OCI-LY7 (cell line): ENCODE measurements at regions not wholly inside any gene's neighbourhood (a gene's known extent, or its start where the extent isn't known, plus 50 kb on each side); places are given as distances from the start of the nearest gene placed in this dataset.

Source experiments
- EZH2phosphoT487 ChIP-seq: fragments of 200-600 bp; sonication (generic); IDR thresholded peaks from 2 replicates; pipeline ENCODE4 v1.6.1; 2018; ENCODE audit warnings: low read depth, borderline replicate concordance, mild to moderate bottlenecking, mixed run types, antibody characterized with exemption, low read length, moderate library complexity, mixed read lengths
- TF ChIP-seq, protein P1 (sequence below): fragments of 200-600 bp; sonication (generic); conservative IDR thresholded peaks from 2 replicates; pipeline ENCODE4 v1.5.1; 2014; ENCODE audit warnings: mild to moderate bottlenecking, antibody characterized with exemption, low read length, moderate library complexity, mixed read lengths

DNA sequence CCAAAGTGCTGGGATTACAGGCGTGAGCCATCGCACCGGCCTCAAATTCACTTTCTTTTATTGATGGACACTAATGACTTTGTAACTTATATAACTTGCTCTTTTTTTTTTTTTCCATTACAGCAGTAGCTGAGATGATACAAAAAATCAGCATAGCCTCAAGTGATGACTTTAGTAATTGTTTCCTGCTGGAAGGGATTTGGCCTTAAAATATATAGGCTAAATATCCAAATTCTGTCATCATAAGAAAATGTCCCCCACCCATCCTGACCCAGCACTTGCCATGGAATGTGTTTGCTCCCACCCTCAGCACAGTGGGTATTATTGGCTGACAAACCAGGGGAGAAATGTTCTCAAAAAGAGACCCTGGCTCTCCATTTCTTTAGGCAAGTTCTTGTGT, 1264.1 kb upstream of the AUTS2 start:
- TF ChIP-seq, protein P1, sequence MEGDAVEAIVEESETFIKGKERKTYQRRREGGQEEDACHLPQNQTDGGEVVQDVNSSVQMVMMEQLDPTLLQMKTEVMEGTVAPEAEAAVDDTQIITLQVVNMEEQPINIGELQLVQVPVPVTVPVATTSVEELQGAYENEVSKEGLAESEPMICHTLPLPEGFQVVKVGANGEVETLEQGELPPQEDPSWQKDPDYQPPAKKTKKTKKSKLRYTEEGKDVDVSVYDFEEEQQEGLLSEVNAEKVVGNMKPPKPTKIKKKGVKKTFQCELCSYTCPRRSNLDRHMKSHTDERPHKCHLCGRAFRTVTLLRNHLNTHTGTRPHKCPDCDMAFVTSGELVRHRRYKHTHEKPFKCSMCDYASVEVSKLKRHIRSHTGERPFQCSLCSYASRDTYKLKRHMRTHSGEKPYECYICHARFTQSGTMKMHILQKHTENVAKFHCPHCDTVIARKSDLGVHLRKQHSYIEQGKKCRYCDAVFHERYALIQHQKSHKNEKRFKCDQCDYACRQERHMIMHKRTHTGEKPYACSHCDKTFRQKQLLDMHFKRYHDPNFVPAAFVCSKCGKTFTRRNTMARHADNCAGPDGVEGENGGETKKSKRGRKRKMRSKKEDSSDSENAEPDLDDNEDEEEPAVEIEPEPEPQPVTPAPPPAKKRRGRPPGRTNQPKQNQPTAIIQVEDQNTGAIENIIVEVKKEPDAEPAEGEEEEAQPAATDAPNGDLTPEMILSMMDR = no peak
- no peak for TF ChIP-seq EZH2phosphoT487
